OCI-LY3 (cell line): ENCODE measurements at regions not wholly inside any gene's neighbourhood (a gene's known extent, or its start where the extent isn't known, plus 50 kb on each side); places are given as distances from the start of the nearest gene placed in this dataset.
"Not testable (repeated sequence)": the region's sequence is repeated elsewhere in the genome, so short reads cannot be mapped to it uniquely, and the experiment has no call there.

ENCODE experiments used
- CTCF ChIP-seq: fragments of 200-600, 300-600 bp; sonication (generic); IDR thresholded peaks from 2 replicates; pipeline ENCODE4 v1.5.1; 2014; ENCODE audit warnings: antibody characterized with exemption, low read length, low read depth
- EZH2phosphoT487 ChIP-seq: fragments of 200-600 bp; shearing (Covaris generic); IDR thresholded peaks from 2 replicates; pipeline ENCODE4 v1.6.1; 2018; ENCODE audit warnings: antibody characterized with exemption, mixed run types, low read depth

GRCh38 chrX:947262-947661, 265.2 kb downstream of the CRLF2 start:
- not testable (repeated sequence) for TF ChIP-seq CTCF, EZH2phosphoT487
